Osteoblast (primary cell): ENCODE measurements at regions not wholly inside any gene's neighbourhood (a gene's known extent, or its start where the extent isn't known, plus 50 kb on each side); places are given as distances from the start of the nearest gene placed in this dataset.

Source experiments
- DNase-seq: peaks from one replicate; pipeline ENCODE4 v3.0.0; 2011; ENCODE audit warnings: low spot score, mixed read lengths; ENCODE audit not compliant: insufficient read length; ENCODE audit errors: missing footprints
- H2AFZ ChIP-seq: 2 replicates; pipeline ENCODE4 v1.6.0; 2011; ENCODE audit warnings: mild to moderate bottlenecking, low read length
- H3K27ac ChIP-seq: 2 replicates; pipeline ENCODE4 v1.5.1; 2011; ENCODE audit warnings: mild to moderate bottlenecking, low read depth, low read length, moderate library complexity
- H3K27me3 ChIP-seq: 2 replicates; pipeline ENCODE4 v1.6.0; 2012; ENCODE audit warnings: mild to moderate bottlenecking, control low read depth, inconsistent platforms, low read length, moderate library complexity; ENCODE audit not compliant: insufficient read depth
- H3K36me3 ChIP-seq: 2 replicates; pipeline ENCODE4 v1.5.1; 2011; ENCODE audit warnings: mild to moderate bottlenecking, low read length, control low read depth, moderate library complexity; ENCODE audit not compliant: insufficient read depth
- H3K4me1 ChIP-seq: 2 replicates; pipeline ENCODE4 v1.5.1; 2011; ENCODE audit warnings: mild to moderate bottlenecking, low read length, control low read depth, moderate library complexity; ENCODE audit not compliant: insufficient read depth
- H3K4me2 ChIP-seq: 2 replicates; pipeline ENCODE4 v1.6.0; 2011; ENCODE audit warnings: mild to moderate bottlenecking, low read length; ENCODE audit not compliant: insufficient read depth
- H3K4me3 ChIP-seq: fragments of 200-600 bp; sonication (generic); 3 replicates; pipeline ENCODE4 v1.5.1; 2012; ENCODE audit warnings: mild to moderate bottlenecking, low read length, inconsistent platforms; ENCODE audit not compliant: insufficient read depth
- H3K79me2 ChIP-seq: 2 replicates; pipeline ENCODE4 v1.6.0; 2012; ENCODE audit warnings: mild to moderate bottlenecking, low read length, control low read depth, inconsistent platforms; ENCODE audit not compliant: insufficient read depth
- H3K9me3 ChIP-seq: 2 replicates; pipeline ENCODE4 v1.5.1; 2011; ENCODE audit warnings: low read depth, low read length, control low read depth
- H4K20me1 ChIP-seq: 2 replicates; pipeline ENCODE4 v1.6.0; 2012; ENCODE audit warnings: mild to moderate bottlenecking, low read length, control low read depth; ENCODE audit not compliant: insufficient read depth
- TF ChIP-seq, protein P1 (sequence below): IDR thresholded peaks from 2 replicates; pipeline ENCODE4 v1.5.1; 2011; ENCODE audit warnings: mild to moderate bottlenecking, low read depth, low read length, moderate library complexity; ENCODE audit errors: extremely low read depth

DNA sequence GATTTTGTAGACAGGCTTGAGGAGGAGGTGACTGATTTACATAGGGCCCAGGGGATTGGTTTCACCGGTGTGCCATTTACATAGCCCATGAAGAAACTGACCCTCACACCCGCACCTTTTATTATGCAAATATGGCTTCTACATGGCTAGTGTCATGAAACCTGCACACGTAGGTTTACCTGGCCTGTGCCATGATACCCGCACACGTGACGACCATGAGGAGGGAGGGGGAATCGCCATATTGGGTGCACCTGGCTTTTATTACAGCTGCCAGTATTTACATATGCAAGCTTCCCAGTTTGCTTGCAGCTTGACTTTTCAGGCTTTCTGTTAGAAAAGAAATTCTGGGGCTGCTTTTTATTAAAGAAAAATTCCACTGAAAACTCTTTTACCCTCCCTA is 359.7 kb downstream of the ADAM29 start:
- Histone ChIP-seq H3K4me2 (no peak overlapping the region), H3K27ac (no peak overlapping the region), H3K36me3 (no peaks in the 10 kb centered on the region), H3K4me3 (no peak overlapping the region), H3K79me2 (no peaks in the 10 kb centered on the region), H4K20me1 (no peaks in the 10 kb centered on the region), H3K4me1 (peaks cover 5% of the 10 kb centered on the region), H3K27me3 (no peaks in the 10 kb centered on the region), H2AFZ (no peak overlapping the region), H3K9me3 (no peaks in the 10 kb centered on the region)
- DNase-seq: no peak
- TF ChIP-seq, protein P1, sequence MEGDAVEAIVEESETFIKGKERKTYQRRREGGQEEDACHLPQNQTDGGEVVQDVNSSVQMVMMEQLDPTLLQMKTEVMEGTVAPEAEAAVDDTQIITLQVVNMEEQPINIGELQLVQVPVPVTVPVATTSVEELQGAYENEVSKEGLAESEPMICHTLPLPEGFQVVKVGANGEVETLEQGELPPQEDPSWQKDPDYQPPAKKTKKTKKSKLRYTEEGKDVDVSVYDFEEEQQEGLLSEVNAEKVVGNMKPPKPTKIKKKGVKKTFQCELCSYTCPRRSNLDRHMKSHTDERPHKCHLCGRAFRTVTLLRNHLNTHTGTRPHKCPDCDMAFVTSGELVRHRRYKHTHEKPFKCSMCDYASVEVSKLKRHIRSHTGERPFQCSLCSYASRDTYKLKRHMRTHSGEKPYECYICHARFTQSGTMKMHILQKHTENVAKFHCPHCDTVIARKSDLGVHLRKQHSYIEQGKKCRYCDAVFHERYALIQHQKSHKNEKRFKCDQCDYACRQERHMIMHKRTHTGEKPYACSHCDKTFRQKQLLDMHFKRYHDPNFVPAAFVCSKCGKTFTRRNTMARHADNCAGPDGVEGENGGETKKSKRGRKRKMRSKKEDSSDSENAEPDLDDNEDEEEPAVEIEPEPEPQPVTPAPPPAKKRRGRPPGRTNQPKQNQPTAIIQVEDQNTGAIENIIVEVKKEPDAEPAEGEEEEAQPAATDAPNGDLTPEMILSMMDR: no peak

DNA sequence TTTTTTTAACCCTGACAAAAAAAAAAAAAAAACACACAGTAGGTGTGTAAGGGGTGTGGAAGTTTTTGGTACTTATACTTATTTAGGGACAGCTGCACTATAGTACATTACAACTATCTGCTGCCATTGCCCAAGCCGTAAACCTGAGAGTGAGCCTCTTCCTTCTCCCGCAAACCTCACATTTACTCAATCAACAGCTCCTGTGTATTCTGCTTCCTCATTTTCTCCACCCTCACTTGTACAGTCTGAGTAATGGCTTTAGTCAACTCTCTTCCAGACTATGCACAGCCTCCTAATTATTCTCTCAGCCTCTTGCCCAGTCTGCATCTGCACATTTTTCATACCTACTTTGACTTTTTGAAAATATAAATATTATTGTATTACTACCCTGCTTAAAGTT is 362.0 kb downstream of the ADAM29 start:
- H3K27me3 ChIP-seq: no peaks in the 10 kb centered on the region
- no peaks in the 10 kb centered on the region for H3K79me2 ChIP-seq
- DNase-seq: no peak
- TF ChIP-seq, protein P1: no peak
- H3K27ac ChIP-seq: no peak overlapping the region
- H4K20me1 ChIP-seq: no peaks in the 10 kb centered on the region
- no peaks in the 10 kb centered on the region for H3K4me1 ChIP-seq
- no peak overlapping the region for H2AFZ ChIP-seq
- no peak overlapping the region for H3K4me3 ChIP-seq
- no peak overlapping the region for H3K4me2 ChIP-seq
- no peaks in the 10 kb centered on the region for H3K9me3 ChIP-seq
- no peaks in the 10 kb centered on the region for H3K36me3 ChIP-seq

DNA sequence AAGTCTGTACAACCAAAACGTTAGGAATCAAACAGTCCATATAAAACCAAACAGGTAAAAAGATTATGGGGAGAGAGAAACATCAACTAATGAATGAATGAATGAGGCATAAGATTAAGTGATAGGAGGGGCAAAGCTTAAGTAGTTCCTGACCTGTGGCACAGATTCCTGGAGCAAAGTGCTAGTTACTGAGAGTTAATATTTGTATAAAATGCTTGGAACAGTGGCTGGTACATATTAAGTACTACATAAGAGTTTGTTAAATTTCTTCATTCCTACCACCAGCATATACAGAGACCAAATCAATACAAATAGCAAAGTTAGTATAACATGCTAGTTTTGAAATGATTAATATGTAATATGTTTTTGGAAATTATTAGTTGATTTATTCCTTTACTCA is 363.7 kb downstream of the ADAM29 start:
- TF ChIP-seq, protein P1: no peak
- H3K27me3 ChIP-seq: no peaks in the 10 kb centered on the region
- DNase-seq: no peak
- no peak overlapping the region for H3K4me2 ChIP-seq
- H3K36me3 ChIP-seq: no peaks in the 10 kb centered on the region
- H3K27ac ChIP-seq: no peak overlapping the region
- no peaks in the 10 kb centered on the region for H4K20me1 ChIP-seq
- no peak overlapping the region for H3K4me3 ChIP-seq
- no peaks in the 10 kb centered on the region for H3K9me3 ChIP-seq
- H3K79me2 ChIP-seq: no peaks in the 10 kb centered on the region
- H2AFZ ChIP-seq: no peak overlapping the region
- H3K4me1 ChIP-seq: no peaks in the 10 kb centered on the region

DNA sequence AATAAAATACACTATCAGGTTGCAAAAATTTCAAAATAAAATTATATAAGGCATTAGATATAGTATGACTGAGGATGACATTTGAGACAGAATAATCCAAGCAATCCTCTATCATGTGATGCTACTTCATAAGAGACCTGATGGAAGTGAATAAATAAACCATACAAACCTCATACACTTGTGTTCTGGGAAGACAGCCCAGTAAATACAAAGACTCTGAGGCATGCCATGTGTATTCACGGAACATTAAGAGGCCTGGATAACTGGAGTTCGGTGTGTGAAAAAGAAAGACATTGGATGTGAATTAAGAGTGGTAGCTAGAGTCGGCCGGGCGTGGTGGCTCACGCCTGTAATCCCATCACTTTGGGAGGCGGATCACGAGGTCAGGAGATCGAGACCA is 364.2 kb downstream of the ADAM29 start:
- TF ChIP-seq, protein P1: no peak
- H3K4me1 ChIP-seq: no peaks in the 10 kb centered on the region
- H3K27me3 ChIP-seq: no peaks in the 10 kb centered on the region
- no peak overlapping the region for H2AFZ ChIP-seq
- no peaks in the 10 kb centered on the region for H4K20me1 ChIP-seq
- H3K79me2 ChIP-seq: no peaks in the 10 kb centered on the region
- no peak for DNase-seq
- H3K4me2 ChIP-seq: no peak overlapping the region
- H3K36me3 ChIP-seq: no peaks in the 10 kb centered on the region
- H3K4me3 ChIP-seq: no peak overlapping the region
- H3K9me3 ChIP-seq: no peaks in the 10 kb centered on the region
- no peak overlapping the region for H3K27ac ChIP-seq
